GM19395 (cell line): ENCODE measurements at regions not wholly inside any gene's neighbourhood (a gene's known extent, or its start where the extent isn't known, plus 50 kb on each side); places are given as distances from the start of the nearest gene placed in this dataset.

Experiments
- ATAC-seq: cut with Tn5 transposase; IDR thresholded peaks from one replicate; pipeline ENCODE4 v1.9.1; 2021; ENCODE audit warnings: mild to moderate bottlenecking, moderate library complexity; ENCODE audit not compliant: unreplicated experiment

DNA sequence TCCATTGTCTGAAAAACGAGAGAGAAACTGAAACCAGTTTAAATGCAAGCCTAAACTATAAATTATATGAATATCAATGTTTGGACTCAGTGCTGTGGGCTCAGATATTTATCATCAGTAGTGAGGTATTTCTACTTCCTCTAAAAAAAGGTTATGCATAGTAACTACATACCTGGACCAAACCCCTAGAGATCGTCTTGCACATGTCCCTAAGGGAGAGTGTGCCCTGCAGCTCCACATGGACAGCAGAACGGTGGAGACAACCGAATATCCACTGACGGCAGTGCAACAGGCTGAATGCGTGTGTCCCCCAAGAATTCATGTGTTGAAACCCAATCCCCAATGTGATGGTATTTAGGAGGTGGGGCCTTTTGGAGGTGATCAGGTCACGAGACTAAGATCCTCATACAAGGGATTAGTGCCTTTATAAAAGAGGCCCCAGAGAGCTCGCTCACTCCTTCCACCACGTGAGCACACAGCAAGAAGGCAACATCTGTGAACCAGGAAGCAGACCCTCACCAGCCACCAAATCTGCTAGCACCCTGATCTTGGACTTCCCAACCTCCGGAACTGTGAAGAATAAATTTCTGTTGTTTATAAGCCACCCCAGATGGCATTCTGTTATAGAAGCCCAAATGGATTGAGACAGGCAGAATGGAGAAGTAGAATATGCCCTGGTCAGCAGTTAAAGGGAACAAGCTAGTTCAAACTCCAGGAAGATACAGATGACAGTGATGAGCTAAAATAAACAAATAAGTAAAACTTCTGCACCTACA is 208.4 kb downstream of the ANAPC1 start:
- ATAC-seq: no peak

GRCh38 chr2:111676291-111676822 is 207.6 kb downstream of the ANAPC1 start:
- ATAC-seq: no peak

- ATAC-seq: no peak
These were observed 205.8 kb downstream of the ANAPC1 start for GRCh38 chr2:111678161-111678560.

DNA sequence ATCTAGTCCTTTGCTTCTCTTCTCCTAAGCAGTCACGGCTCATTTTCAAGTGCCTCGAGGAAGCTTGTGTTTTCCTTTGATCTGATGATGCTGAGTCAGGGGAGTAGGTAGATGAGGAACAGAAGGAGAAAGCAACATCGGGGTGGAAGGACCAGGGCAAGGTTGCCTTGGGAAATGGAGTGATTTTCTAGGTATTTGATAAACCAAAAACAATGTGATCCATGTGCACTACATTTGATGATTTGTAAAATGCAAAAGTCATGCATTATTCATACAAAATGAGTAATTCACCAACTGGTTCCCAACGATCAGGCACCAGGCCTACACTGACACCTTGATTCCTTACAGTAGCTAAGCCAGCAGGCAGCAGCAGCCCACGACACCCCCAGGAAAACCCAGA is 205.3 kb downstream of the ANAPC1 start:
- ATAC-seq: no peak

DNA sequence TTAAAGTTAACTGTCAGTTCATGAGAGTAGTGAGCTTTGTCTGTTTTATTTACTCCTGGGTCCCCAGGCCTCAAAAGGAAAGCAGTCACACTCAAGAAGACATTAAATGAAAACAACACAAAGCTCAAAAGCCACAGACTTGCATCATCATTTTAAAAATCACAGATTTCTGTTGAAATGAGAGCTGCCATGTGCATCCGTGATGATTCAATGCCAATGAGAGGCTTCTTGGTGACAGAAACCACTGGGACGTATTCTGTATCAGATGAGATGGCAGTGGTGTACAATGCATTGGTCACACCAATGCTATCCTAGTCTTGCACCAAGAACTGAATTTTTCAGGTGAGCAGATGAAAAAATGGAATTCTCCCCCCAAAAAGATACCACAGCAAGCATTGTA is 204.8 kb downstream of the ANAPC1 start:
- ATAC-seq: no peak

DNA sequence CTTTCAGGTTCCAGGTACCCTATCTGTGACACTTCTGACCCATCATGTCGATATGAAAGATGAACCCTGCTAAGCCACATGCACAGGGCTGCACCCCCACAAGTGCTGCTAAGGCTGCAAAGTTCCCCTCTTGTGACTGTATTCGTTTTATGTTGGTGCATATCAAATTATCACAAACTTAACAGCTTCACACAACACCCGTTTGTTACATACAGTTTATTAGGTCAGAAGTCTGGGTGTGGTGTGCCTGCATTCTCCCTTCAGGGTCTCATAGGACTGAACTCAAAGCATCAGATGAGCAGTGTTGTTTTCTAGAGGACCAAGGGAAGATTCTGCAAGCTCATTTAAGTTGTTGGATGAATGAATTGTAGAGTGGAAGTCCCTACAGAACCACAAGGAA is 199.4 kb downstream of the ANAPC1 start:
- no peak for ATAC-seq

GRCh38 chr2:111685342-111685741 is 198.7 kb downstream of the ANAPC1 start:
- ATAC-seq: no peak

GRCh38 chr2:111686994-111687393 is 197.0 kb downstream of the ANAPC1 start:
- no peak for ATAC-seq

DNA sequence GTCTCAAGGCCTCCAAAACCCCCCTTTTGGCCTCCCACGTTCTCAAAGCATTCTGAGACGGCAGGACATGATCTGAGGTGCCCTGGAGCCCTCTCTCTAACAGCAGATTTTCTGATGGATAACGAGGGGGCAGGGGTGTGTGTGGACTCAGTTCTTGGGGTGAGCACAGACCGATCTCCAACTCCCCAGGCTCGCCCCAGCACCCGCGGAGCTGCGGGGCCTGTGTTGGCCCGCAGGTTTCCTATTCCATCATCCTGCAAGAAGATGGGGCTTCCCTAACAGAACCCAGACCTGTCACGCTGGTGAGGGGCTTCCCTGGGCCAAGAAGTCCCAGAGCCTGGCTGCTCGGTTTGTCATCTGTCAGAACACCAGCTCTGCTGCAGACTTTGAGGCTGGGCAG is 196.1 kb downstream of the ANAPC1 start:
- no peak for ATAC-seq

GRCh38 chr2:111688482-111688881 is 195.5 kb downstream of the ANAPC1 start:
- no peak for ATAC-seq

DNA sequence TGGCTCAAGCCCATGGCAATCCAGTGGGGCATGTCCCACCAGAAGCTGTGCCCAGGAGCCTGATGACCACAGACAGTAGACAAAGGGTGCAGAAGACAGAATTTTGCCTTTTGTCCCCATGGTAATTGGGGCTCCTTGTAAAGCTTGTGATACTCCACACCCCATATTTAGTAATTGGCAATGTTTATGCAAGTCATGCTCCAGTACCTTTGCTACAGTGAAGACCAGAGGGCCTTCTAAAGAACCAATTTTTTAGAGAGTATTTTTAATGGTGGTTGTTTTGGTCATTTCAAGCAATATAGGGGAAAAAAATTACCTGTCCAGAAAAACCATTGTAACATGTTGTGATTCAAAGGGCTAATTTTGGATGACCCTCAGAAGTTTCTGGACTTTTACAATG is 194.8 kb downstream of the ANAPC1 start:
- ATAC-seq: no peak

DNA sequence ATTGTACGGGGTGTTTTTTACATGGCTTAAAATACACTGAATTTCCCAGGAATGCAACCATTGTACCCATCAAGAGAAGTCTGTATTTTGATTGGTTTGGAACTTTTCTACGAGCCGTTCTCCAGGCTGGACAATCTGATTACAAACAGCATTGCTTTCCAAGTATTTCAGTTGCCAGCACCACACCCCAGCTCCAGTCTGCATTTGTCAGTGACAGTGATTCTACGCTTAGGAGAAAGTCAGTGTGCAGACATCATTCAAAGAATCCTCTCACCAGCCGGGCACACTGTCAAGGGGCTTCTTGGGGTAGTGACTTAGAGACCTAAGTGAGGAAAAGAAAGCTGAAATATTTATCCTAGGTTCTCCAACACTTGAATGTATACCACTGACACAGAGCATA is 194.1 kb downstream of the ANAPC1 start:
- no peak for ATAC-seq

DNA sequence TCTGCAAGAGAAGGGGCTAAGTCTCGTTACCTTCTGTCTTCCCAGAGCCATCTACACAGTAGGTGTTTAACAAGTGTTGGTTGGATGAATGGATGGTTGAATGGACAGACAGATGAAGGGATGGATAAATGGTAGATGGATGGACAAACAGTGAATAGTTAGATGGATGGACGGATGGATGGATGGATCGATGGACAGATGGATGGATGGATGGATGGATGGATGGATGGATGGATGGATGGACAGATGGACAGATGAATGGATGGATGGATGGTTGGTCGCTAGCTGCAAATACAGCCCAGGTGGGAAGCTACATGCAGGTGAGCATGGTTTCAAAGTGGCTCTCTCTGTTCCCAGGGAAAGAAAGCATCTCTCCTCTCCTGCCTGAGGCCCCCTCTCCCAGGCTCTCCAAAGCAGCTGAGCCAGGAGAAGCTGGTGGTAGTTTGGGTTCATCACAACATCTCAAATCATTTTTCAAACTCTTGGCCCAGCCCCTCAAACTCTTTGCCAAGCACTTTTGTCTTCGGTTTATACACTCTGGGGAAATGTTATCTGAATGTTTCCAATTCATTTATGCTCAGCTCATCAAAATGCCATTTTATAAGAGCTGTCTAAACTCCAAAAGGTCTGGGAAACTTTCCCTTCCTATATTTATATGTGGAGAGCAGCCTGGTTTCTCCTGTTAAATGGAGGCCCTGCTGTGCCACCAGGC is 192.7 kb downstream of the ANAPC1 start:
- no peak for ATAC-seq

GRCh38 chr2:111692311-111692710 is 191.7 kb downstream of the ANAPC1 start:
- ATAC-seq: no peak

DNA sequence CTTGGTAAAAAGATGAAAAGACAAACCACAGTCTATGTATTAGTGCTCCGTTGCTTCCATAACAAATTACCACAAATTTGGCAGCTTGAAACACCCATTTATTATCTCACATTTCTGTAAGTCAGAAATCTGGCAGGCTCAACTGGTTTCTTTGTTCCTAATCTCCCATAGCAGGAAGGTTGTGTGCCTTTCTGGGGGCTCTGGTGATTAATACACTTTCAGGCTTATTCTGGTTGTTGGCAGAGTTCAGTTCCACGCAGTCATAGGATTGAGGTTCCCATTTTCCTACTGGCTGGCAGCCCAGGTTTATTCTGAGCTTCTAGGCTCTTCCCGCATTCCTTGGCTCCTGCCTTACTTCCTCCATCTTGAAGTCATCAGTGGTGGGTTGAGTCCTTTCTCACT is 189.3 kb downstream of the ANAPC1 start:
- ATAC-seq: no peak

- no peak for ATAC-seq
These were observed 188.5 kb downstream of the ANAPC1 start for GRCh38 chr2:111695441-111696007.

- ATAC-seq: no peak
These were observed 187.8 kb downstream of the ANAPC1 start for GRCh38 chr2:111696226-111696625.

DNA sequence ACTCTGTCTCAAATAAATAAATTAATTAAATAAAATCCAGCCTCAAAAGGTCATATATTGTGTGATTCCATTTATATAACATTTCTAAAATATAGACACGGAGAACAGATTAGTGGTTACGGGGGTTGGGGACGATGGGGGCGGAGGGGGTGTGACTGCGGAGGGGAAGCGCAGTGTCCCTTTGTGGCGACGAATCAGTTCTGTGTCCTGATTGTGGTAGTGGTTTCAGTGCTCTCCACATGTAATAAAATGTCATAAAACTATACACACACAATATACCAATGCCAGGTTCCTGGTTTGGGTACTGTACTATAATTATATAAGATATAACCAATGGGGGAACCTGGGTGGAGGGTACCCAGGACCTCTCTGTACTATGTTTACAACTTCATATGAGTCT is 186.4 kb downstream of the ANAPC1 start:
- ATAC-seq: no peak

DNA sequence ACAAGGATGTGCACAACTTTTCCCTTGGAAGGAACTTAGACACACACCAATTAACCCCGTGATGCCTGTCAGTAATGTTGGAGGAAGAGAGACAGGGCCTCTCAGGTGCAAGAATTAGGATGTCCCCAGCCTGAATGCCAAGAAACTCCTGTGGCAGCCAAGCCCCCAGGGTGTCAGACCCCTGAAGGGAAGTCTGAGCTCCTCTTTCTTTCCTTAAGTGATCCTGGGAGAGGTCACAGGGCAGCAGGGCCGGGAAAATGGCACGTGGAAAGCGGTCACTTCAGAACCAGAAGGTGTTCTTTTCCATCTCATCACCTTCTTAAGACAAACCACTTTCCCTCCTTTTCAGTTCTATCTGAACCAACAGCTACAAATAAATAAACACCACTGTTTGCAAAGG is 185.9 kb downstream of the ANAPC1 start:
- no peak for ATAC-seq

DNA sequence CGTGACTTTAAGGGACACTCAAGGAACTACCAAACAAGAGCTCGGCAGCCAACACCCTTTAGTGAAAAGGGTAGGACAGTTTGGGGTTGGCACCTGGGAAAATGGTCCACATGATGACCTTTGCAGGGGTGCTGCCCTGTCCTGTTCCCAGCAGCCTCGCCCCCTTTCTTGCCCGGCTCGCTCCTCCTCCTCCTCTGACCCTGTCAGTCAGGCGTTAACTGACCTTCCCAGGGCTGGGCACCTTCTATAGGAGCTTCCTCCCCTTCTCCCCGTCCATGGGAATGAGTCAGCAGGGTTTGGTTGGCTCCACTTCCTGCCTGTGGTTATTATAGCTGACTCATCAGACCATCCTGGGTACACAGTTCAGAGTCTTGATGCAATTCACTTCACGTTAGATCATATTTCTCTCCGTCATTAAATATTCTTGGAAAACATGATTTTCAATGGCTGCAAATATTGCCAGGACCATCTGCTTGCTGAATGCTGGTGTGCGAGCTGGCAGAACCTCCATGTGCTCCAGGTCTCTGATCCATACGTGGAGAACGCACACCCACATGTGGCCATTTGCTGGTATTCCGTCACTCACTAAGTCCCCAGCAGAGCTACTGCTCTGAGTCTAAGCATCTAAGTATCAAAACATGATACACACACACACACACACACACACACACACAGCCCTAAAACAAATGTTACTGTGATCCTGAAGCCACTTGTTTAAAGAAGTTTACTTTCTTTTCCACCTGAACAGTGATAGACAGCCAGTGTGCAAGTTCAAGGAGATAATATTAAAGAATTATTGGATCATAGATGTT is 185.0 kb downstream of the ANAPC1 start:
- ATAC-seq: no peak

- no peak for ATAC-seq
These were observed 182.7 kb downstream of the ANAPC1 start for GRCh38 chr2:111701266-111701665.
